Astrocyte (in vitro differentiated cells and primary cell): ENCODE measurements at regions not wholly inside any gene's neighbourhood (a gene's known extent, or its start where the extent isn't known, plus 50 kb on each side); places are given as distances from the start of the nearest gene placed in this dataset.

Source experiments
- CTCF ChIP-seq: IDR thresholded peaks from 2 replicates; pipeline ENCODE4 v1.5.1; 2011; ENCODE audit warnings: low read depth, mild to moderate bottlenecking, inconsistent platforms, low read length, moderate library complexity; ENCODE audit not compliant: insufficient read depth
- EZH2 ChIP-seq: IDR thresholded peaks from 2 replicates; pipeline ENCODE4 v1.6.1; 2012; ENCODE audit warnings: mild to moderate bottlenecking, low read length, inconsistent platforms; ENCODE audit not compliant: insufficient read depth

DNA sequence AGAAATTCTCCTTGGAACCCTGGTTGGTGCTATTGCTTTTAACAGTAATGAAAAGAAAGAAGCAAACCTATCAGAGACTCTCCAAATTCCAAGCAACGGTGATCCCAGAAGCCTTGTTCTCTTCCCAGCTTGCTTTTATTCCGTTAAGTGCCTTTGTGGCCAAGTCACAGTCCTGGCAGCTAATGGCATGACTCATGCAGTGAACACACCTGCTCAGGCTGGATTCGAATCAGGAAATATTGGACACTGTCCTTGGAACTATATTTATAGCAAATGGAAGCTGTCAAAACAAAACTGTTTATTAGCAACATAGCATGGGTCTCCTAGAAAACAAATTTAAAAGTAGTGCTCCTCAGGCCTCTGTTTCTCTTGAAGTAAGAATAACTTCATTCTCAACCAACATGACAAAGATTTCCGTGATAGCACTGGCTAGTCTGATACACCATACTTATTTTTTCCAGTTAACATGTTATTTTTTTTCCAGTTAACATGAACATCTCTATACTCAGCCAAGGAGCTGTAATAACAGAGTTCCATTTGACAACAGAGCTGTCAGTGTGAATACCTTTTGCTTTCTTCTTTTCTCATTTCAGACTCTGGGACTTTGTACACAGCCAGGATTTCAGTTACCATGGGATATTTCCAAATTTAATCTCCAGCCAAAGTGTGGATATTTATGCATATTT, 502.4 kb downstream of the GADD45G start:
- TF ChIP-seq CTCF = no peak
- no peak for TF ChIP-seq EZH2
